WTC11 (cell line): ENCODE measurements at regions not wholly inside any gene's neighbourhood (a gene's known extent, or its start where the extent isn't known, plus 50 kb on each side); places are given as distances from the start of the nearest gene placed in this dataset.

Experiments used
- AR ChIP-seq: fragments of 250-450 bp; sonication (Bioruptor Pico); IDR thresholded peaks from 2 replicates; pipeline ENCODE4 v1.9.0; 2021; ENCODE audit warnings: mild to moderate bottlenecking
- CREB1 ChIP-seq: sonication (generic); formaldehyde crosslinking; IDR thresholded peaks from 2 replicates; pipeline ENCODE4 v1.8.0; 2023; ENCODE audit warnings: mild to moderate bottlenecking, missing genetic modification reagents
- KAT7 ChIP-seq: sonication (generic); formaldehyde crosslinking; IDR thresholded peaks from 2 replicates; pipeline ENCODE4 v1.8.1; 2023; ENCODE audit warnings: missing genetic modification reagents, mild to moderate bottlenecking, borderline replicate concordance
- NFYB ChIP-seq: sonication (generic); formaldehyde crosslinking; conservative IDR thresholded peaks from 2 replicates; pipeline ENCODE4 v1.8.0; 2022; ENCODE audit warnings: low read depth, missing genetic modification reagents
- SMAD3 ChIP-seq: sonication (generic); formaldehyde crosslinking; IDR thresholded peaks from 2 replicates; pipeline ENCODE4 v1.8.0; 2022; ENCODE audit warnings: missing genetic modification reagents, mild to moderate bottlenecking, borderline replicate concordance
- SMAD4 ChIP-seq: sonication (generic); formaldehyde crosslinking; IDR thresholded peaks from 2 replicates; pipeline ENCODE4 v1.8.0; 2022; ENCODE audit warnings: mild to moderate bottlenecking, missing genetic modification reagents
- STAT6 ChIP-seq: sonication (generic); formaldehyde crosslinking; conservative IDR thresholded peaks from 2 replicates; pipeline ENCODE4 v1.8.1; 2023; ENCODE audit warnings: mild to moderate bottlenecking, low read depth, missing genetic modification reagents, moderate library complexity
- TP53 ChIP-seq: sonication (generic); formaldehyde crosslinking; IDR thresholded peaks from 2 replicates; pipeline ENCODE4 v1.8.1; 2023; ENCODE audit warnings: mild to moderate bottlenecking, missing genetic modification reagents
- TF ChIP-seq, protein P1 (sequence below): fragments of 200-600 bp; IDR thresholded peaks from 2 replicates; pipeline ENCODE4 v1.8.0; 2022; ENCODE audit warnings: antibody characterized with exemption

- TF ChIP-seq, protein P1, sequence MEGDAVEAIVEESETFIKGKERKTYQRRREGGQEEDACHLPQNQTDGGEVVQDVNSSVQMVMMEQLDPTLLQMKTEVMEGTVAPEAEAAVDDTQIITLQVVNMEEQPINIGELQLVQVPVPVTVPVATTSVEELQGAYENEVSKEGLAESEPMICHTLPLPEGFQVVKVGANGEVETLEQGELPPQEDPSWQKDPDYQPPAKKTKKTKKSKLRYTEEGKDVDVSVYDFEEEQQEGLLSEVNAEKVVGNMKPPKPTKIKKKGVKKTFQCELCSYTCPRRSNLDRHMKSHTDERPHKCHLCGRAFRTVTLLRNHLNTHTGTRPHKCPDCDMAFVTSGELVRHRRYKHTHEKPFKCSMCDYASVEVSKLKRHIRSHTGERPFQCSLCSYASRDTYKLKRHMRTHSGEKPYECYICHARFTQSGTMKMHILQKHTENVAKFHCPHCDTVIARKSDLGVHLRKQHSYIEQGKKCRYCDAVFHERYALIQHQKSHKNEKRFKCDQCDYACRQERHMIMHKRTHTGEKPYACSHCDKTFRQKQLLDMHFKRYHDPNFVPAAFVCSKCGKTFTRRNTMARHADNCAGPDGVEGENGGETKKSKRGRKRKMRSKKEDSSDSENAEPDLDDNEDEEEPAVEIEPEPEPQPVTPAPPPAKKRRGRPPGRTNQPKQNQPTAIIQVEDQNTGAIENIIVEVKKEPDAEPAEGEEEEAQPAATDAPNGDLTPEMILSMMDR = no peak
- TF ChIP-seq KAT7 (CRISPR knock-in tag) (no peak), TP53 (CRISPR knock-in tag) (no peak), SMAD3 (no peak), SMAD4 (CRISPR knock-in tag) (no peak), AR (no peak), STAT6 (CRISPR knock-in tag) (no peak), CREB1 (CRISPR knock-in tag) (no peak), NFYB (no peak)
Observed at GRCh38 chr10:113480851-113481502, 71.9 kb upstream of the HABP2 start.
